RWPE2 (cell line): ENCODE measurements at regions not wholly inside any gene's neighbourhood (a gene's known extent, or its start where the extent isn't known, plus 50 kb on each side); places are given as distances from the start of the nearest gene placed in this dataset.
"Not testable (repeated sequence)": the region's sequence is repeated elsewhere in the genome, so short reads cannot be mapped to it uniquely, and the experiment has no call there.

Experiments
- ATAC-seq: fragments of 200-7000 bp; cut with Tn5 transposase; 3 replicates; pipeline ENCODE4 v1.9.1; 2021; ENCODE audit warnings: low read depth
- DNase-seq: peaks from one replicate; pipeline ENCODE4 v3.0.0-alpha.2; 2020; ENCODE audit warnings: low spot score
- H3K27ac ChIP-seq: fragments of 450-650 bp; 2 replicates; pipeline ENCODE4 v1.5.1; 2017; ENCODE audit warnings: mild to moderate bottlenecking; ENCODE audit not compliant: poor library complexity, severe bottlenecking
- H3K27me3 ChIP-seq: fragments of 250-450 bp; sonication (Bioruptor Pico); 2 replicates; pipeline ENCODE4 v1.5.1; 2021; ENCODE audit warnings: mild to moderate bottlenecking, moderate library complexity; ENCODE audit not compliant: insufficient read depth, poor library complexity, severe bottlenecking
- H3K36me3 ChIP-seq: fragments of 250-450 bp; sonication (Bioruptor Pico); 2 replicates; pipeline ENCODE4 v1.5.1; 2020; ENCODE audit warnings: low read depth, mild to moderate bottlenecking, moderate library complexity
- H3K4me1 ChIP-seq: fragments of 250-450 bp; sonication (Bioruptor Pico); 2 replicates; pipeline ENCODE4 v1.5.1; 2021; ENCODE audit warnings: mild to moderate bottlenecking, moderate library complexity; ENCODE audit not compliant: insufficient read depth, poor library complexity, severe bottlenecking
- H3K4me3 ChIP-seq: fragments of 250-450 bp; sonication (Bioruptor Pico); 2 replicates; pipeline ENCODE4 v1.5.1; 2021; ENCODE audit warnings: mild to moderate bottlenecking, moderate library complexity; ENCODE audit not compliant: severe bottlenecking
- H3K9me3 ChIP-seq: fragments of 250-450 bp; sonication (Bioruptor Pico); 2 replicates; pipeline ENCODE4 v1.5.1; 2021; ENCODE audit warnings: mild to moderate bottlenecking, moderate library complexity; ENCODE audit not compliant: severe bottlenecking
- TF ChIP-seq, protein P1 (sequence below): fragments of 450-650 bp; IDR thresholded peaks from one replicate; pipeline ENCODE4 v1.5.1; 2017; ENCODE audit warnings: mild to moderate bottlenecking, moderate library complexity; ENCODE audit not compliant: poor library complexity, severe bottlenecking

- Histone ChIP-seq H3K27me3 (peaks cover 8% of the 10 kb centered on the region), H3K27ac (no peak overlapping the region), H3K4me1 (no peaks in the 10 kb centered on the region), H3K4me3 (no peak overlapping the region), H3K36me3 (no peaks in the 10 kb centered on the region), H3K9me3 (no peaks in the 10 kb centered on the region)
- ATAC-seq (no peak), DNase-seq (no peak)
- TF ChIP-seq, protein P1, sequence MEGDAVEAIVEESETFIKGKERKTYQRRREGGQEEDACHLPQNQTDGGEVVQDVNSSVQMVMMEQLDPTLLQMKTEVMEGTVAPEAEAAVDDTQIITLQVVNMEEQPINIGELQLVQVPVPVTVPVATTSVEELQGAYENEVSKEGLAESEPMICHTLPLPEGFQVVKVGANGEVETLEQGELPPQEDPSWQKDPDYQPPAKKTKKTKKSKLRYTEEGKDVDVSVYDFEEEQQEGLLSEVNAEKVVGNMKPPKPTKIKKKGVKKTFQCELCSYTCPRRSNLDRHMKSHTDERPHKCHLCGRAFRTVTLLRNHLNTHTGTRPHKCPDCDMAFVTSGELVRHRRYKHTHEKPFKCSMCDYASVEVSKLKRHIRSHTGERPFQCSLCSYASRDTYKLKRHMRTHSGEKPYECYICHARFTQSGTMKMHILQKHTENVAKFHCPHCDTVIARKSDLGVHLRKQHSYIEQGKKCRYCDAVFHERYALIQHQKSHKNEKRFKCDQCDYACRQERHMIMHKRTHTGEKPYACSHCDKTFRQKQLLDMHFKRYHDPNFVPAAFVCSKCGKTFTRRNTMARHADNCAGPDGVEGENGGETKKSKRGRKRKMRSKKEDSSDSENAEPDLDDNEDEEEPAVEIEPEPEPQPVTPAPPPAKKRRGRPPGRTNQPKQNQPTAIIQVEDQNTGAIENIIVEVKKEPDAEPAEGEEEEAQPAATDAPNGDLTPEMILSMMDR, result no peak
Measured at GRCh38 chr5:104840284-104840683, 1277.7 kb upstream of the NUDT12 start.

DNA sequence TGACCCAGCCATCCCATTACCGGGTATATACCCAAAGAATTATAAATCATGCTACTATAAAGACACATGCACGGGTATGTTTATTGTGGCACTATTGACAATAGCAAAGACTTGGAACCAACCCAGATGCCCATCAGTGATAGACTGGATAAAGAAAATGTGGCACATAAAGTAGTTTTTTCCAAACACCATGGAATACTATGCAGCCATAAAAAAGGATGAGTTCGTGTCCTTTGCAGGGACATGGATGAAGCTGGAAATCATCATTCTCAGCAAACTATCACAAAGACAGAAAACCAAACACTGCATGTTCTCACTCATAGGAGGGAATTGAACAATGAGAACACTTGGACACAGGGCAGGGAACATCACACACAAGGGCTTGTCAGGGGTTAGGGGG lies 1268.9 kb upstream of the NUDT12 start:
- ATAC-seq, H3K4me1 ChIP-seq, H3K4me3 ChIP-seq, H3K36me3 ChIP-seq, DNase-seq, H3K27me3 ChIP-seq, H3K9me3 ChIP-seq, H3K27ac ChIP-seq: not testable (repeated sequence)

- Histone ChIP-seq H3K9me3 (no peaks in the 10 kb centered on the region), H3K36me3 (no peaks in the 10 kb centered on the region), H3K27ac (no peak overlapping the region), H3K4me1 (no peaks in the 10 kb centered on the region), H3K27me3 (peaks cover 3% of the 10 kb centered on the region), H3K4me3 (no peak overlapping the region)
- DNase-seq, result no peak
- TF ChIP-seq, protein P1, result no peak
- ATAC-seq, result no peak
Measured at GRCh38 chr5:104821606-104822005, 1259.0 kb upstream of the NUDT12 start.

- DNase-seq, result no peak
- TF ChIP-seq, protein P1, result no peak
- ATAC-seq, result no peak
Measured at GRCh38 chr5:104817127-104817526, 1254.5 kb upstream of the NUDT12 start.

DNA sequence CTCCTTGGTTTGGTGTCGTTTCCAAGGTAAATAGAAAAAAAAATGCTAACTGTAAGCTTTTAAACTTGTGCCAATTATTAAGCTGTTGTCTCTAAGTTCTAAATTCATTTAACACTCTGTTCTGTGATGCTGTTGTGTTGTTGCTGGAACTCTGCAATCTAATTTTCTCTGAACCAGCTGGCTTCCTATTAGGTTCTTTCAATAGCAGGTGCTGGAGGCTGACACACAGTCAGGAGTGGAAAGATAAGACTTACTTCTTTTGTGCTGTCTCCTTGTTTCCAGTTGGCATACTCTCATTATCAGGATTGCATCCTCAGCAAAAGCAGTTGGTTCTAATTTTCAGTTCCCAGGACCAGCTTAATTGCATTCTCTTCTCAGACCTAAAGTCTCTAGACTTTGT lies 1252.6 kb upstream of the NUDT12 start:
- TF ChIP-seq, protein P1, result no peak
- Histone ChIP-seq H3K4me1 (no peaks in the 10 kb centered on the region), H3K9me3 (no peaks in the 10 kb centered on the region), H3K4me3 (no peak overlapping the region), H3K27ac (no peak overlapping the region), H3K27me3 (no peaks in the 10 kb centered on the region), H3K36me3 (no peaks in the 10 kb centered on the region)
- DNase-seq (no peak), ATAC-seq (no peak)

More at GRCh38 chr5:104817127-104817526, 1254.5 kb upstream of the NUDT12 start:
- no peaks in the 10 kb centered on the region for H3K36me3 ChIP-seq
- no peaks in the 10 kb centered on the region for H3K4me1 ChIP-seq
- no peak overlapping the region for H3K27ac ChIP-seq
- no peak overlapping the region for H3K4me3 ChIP-seq
- no peaks in the 10 kb centered on the region for H3K9me3 ChIP-seq
- H3K27me3 ChIP-seq, result peaks cover 3% of the 10 kb centered on the region
